Brain microvascular endothelial cell (primary cell): ENCODE measurements at regions not wholly inside any gene's neighbourhood (a gene's known extent, or its start where the extent isn't known, plus 50 kb on each side); places are given as distances from the start of the nearest gene placed in this dataset.

ENCODE experiments used
- DNase-seq: peaks from one replicate; pipeline ENCODE4 v3.0.0-alpha.2; 2020
- H3K27ac ChIP-seq: fragments of 250-450 bp; sonication (Bioruptor Pico); 2 replicates; pipeline ENCODE4 v1.5.1; 2020; ENCODE audit warnings: mild to moderate bottlenecking, moderate library complexity
- H3K27me3 ChIP-seq: fragments of 250-450 bp; sonication (Bioruptor Pico); replicated peaks from 2 replicates; pipeline ENCODE4 v1.5.1; 2020; ENCODE audit warnings: mild to moderate bottlenecking
- H3K36me3 ChIP-seq: fragments of 250-450 bp; sonication (Bioruptor Pico); replicated peaks from 2 replicates; pipeline ENCODE4 v1.5.1; 2020; ENCODE audit warnings: mild to moderate bottlenecking
- H3K4me3 ChIP-seq: 2 replicates; pipeline ENCODE4 v1.5.1; 2011; ENCODE audit warnings: low read depth, mild to moderate bottlenecking, control low read depth, low read length, moderate library complexity
- in situ Hi-C: cut with HindIII; loops from 2 replicates; pipeline ENCODE4 v1.10.0; 2017; ENCODE audit warnings: low sequenced_read_pairs, low pct_ligation_motif_present
- TF ChIP-seq, protein P1 (sequence below): IDR thresholded peaks from 2 replicates; pipeline ENCODE4 v1.5.1; 2011; ENCODE audit warnings: low read depth, mild to moderate bottlenecking, moderate library complexity, low read length, control low read depth, inconsistent platforms; ENCODE audit errors: missing control alignments

DNA sequence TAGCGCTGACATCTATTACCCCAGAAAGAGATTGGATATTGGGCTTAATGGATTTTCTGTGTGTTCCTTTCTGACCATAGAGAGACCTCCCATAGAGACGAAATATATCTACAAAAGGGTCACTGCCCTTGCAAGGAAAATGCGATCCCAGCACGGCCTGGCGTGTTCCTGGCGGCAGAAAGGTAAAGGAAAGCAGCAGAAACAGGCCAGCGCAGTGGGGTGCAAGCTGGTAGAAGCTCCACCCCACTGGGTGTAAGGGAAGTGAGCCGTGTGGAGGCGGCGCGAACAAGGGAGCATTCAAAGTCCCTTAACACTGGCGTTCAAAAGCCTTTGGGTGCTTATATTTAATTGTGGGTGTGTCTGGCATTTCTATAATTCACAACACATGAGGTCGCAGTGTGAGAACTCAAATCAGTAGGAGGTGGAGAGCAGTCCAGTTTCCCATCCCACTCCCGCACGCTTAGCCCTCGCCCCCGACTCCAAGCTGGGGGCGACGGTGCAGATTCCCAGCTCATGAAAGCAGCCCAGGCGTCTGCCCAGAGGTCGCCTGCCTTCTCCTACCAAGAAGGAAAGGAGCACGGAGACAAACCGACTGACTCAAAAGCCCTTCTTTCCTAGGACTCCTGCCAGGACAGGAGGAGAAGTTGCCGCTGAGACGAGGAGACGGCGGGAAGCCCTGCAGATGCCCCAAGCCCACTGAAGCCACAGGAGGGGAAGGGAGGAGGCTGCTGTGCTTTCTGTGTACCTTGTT is 478.4 kb downstream of the FOXO1 start:
- TF ChIP-seq, protein P1, sequence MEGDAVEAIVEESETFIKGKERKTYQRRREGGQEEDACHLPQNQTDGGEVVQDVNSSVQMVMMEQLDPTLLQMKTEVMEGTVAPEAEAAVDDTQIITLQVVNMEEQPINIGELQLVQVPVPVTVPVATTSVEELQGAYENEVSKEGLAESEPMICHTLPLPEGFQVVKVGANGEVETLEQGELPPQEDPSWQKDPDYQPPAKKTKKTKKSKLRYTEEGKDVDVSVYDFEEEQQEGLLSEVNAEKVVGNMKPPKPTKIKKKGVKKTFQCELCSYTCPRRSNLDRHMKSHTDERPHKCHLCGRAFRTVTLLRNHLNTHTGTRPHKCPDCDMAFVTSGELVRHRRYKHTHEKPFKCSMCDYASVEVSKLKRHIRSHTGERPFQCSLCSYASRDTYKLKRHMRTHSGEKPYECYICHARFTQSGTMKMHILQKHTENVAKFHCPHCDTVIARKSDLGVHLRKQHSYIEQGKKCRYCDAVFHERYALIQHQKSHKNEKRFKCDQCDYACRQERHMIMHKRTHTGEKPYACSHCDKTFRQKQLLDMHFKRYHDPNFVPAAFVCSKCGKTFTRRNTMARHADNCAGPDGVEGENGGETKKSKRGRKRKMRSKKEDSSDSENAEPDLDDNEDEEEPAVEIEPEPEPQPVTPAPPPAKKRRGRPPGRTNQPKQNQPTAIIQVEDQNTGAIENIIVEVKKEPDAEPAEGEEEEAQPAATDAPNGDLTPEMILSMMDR = no peak
- H3K27ac ChIP-seq = no peak overlapping the region
- in situ Hi-C loops = no loop called here
- no peaks in the 10 kb centered on the region for H3K27me3 ChIP-seq
- H3K4me3 ChIP-seq = peak overlapping the region; percentile 15
- H3K36me3 ChIP-seq = no peaks in the 10 kb centered on the region
- no peak for DNase-seq

DNA sequence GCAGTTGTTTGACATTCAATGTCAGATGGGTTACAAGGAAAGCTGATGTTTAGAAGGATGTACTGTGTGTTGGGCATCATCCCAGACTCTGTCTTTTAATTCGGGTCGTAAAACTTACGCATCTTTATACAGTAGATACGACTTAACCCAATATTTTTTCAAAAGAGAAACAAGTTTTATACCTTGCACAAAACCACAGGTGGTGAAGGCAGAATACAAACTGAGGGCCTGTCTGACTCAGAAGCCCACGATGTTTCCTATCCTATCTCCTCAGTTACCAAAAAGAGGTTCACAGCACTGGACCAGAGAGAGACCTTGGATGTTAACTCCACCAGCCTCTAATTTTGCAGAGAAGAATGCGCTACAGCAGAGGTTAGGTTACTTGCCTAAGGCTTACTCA is 477.0 kb downstream of the FOXO1 start:
- TF ChIP-seq, protein P1 = no peak
- H3K27me3 ChIP-seq = no peaks in the 10 kb centered on the region
- no peaks in the 10 kb centered on the region for H3K36me3 ChIP-seq
- H3K4me3 ChIP-seq = no peak overlapping the region
- in situ Hi-C loops = no loop called here
- no peak overlapping the region for H3K27ac ChIP-seq
- no peak for DNase-seq

- no peak for DNase-seq
- in situ Hi-C loops = no loop called here
- no peaks in the 10 kb centered on the region for H3K36me3 ChIP-seq
- no peak overlapping the region for H3K4me3 ChIP-seq
- no peaks in the 10 kb centered on the region for H3K27me3 ChIP-seq
- peak overlapping the region; percentile 84 for H3K27ac ChIP-seq
- TF ChIP-seq, protein P1 = no peak
Observed at GRCh38 chr13:40189898-40190630, 476.4 kb downstream of the FOXO1 start.

DNA sequence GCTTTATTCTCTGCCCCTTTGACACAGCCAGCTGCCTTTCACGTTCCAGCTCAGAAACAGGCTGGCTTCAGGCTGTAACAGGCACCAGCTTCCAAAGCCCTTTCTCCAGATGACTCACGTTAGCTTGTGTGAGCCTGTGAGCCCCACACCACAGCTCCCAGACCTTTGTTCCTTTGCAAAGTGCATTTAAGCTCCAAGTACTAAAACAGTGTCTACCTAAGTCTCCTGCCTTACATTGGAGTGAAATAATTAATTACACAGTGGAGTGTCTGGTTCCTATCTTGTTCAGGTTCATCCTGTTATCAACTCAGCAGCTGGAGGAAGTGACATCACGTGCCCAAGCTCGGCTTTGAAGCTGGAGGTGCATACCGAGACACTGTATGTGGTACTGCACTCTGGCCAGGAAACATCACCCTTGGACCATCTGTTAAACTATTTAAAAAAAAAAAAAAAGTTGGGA is 475.8 kb downstream of the FOXO1 start:
- peak; percentile 84 for DNase-seq
- Histone ChIP-seq H3K27ac (peak overlapping the region; percentile 84), H3K4me3 (no peak overlapping the region), H3K36me3 (no peaks in the 10 kb centered on the region), H3K27me3 (no peaks in the 10 kb centered on the region)
- in situ Hi-C loops = no loop called here
- TF ChIP-seq, protein P1 = no peak

GRCh38 chr13:40191186-40191980 is 475.1 kb downstream of the FOXO1 start:
- in situ Hi-C loops = no loop called here

More at GRCh38 chr13:40191186-40191980, 475.1 kb downstream of the FOXO1 start:
- Histone ChIP-seq H3K4me3 (no peak overlapping the region), H3K27me3 (no peaks in the 10 kb centered on the region), H3K36me3 (no peaks in the 10 kb centered on the region), H3K27ac (peak overlapping the region; percentile 84)
- TF ChIP-seq, protein P1 = no peak
- peak; percentile 39 for DNase-seq
